OCI-LY7 (cell line): ENCODE measurements at regions not wholly inside any gene's neighbourhood (a gene's known extent, or its start where the extent isn't known, plus 50 kb on each side); places are given as distances from the start of the nearest gene placed in this dataset.

ENCODE experiments used
- BruUV-seq: library from RNA; stranded (reverse); fragments of 400-500 nt; replicated peaks from 2 replicates; lab custom pipeline; 2021; lab: Mats Ljungman, UMichigan
- CTCF ChIA-PET: fragments of 300-600 bp; sonication (Branson Sonifier 250); formaldehyde crosslinking; loops from one replicate; lab custom pipeline; 2022; ENCODE audit warnings: antibody characterized with exemption; ENCODE audit not compliant: unreplicated experiment; lab: Charles Lee
- POLR2A ChIA-PET: fragments of 300-600 bp; sonication (Branson Sonifier 250); formaldehyde crosslinking; loops from one replicate; lab custom pipeline; 2022; ENCODE audit warnings: antibody characterized with exemption; lab: Charles Lee
- DNase-seq: peaks from one replicate; pipeline ENCODE4 v3.0.0-alpha.2; 2015; ENCODE audit warnings: low spot score
- H2AFZ ChIP-seq: fragments of 200-600 bp; sonication (generic), shearing (Covaris generic); 2 replicates; pipeline ENCODE4 v1.6.1; 2014; ENCODE audit warnings: mild to moderate bottlenecking, antibody characterized with exemption, low read length, moderate library complexity
- H3K27ac ChIP-seq: fragments of 200-600 bp; sonication (generic); 2 replicates; pipeline ENCODE4 v1.5.1; 2014; ENCODE audit warnings: mixed run types, low read depth, mild to moderate bottlenecking, moderate library complexity, low read length, inconsistent platforms; ENCODE audit not compliant: poor library complexity, severe bottlenecking
- H3K36me3 ChIP-seq: fragments of 200-600 bp; sonication (generic); 2 replicates; pipeline ENCODE4 v1.6.1; 2014; ENCODE audit warnings: mild to moderate bottlenecking, antibody characterized with exemption, low read length, moderate library complexity, mixed read lengths; ENCODE audit not compliant: insufficient read depth
- H3K4me1 ChIP-seq: fragments of 200-600 bp; sonication (generic); 2 replicates; pipeline ENCODE4 v1.5.1; 2014; ENCODE audit warnings: mild to moderate bottlenecking, low read length; ENCODE audit not compliant: insufficient read depth, poor library complexity, severe bottlenecking
- H3K4me2 ChIP-seq: fragments of 200-600 bp; sonication (generic); 2 replicates; pipeline ENCODE4 v1.6.1; 2014; ENCODE audit warnings: mild to moderate bottlenecking, low read length
- H3K4me3 ChIP-seq: fragments of 200-600 bp; sonication (generic); 2 replicates; pipeline ENCODE4 v1.5.1; 2014; ENCODE audit warnings: mild to moderate bottlenecking, low read depth, low read length; ENCODE audit not compliant: poor library complexity, severe bottlenecking
- H3K79me2 ChIP-seq: fragments of 200-600 bp; sonication (generic); 2 replicates; pipeline ENCODE4 v1.6.1; 2016; ENCODE audit warnings: low read depth, mild to moderate bottlenecking, low read length, moderate library complexity, mixed read lengths; ENCODE audit not compliant: insufficient read depth
- H3K9me2 ChIP-seq: fragments of 200-600 bp; sonication (generic); 2 replicates; pipeline ENCODE4 v1.6.1; 2016; ENCODE audit warnings: mild to moderate bottlenecking, low read length, mixed read lengths; ENCODE audit not compliant: insufficient read depth
- H3K9me3 ChIP-seq: fragments of 200-600 bp; sonication (generic); 2 replicates; pipeline ENCODE4 v1.6.1; 2014; ENCODE audit warnings: mild to moderate bottlenecking, mixed run types, low read length, mixed read lengths
- H4K20me1 ChIP-seq: fragments of 200-600 bp; sonication (generic); 2 replicates; pipeline ENCODE4 v1.6.1; 2014; ENCODE audit warnings: mild to moderate bottlenecking, antibody characterized with exemption, low read length, moderate library complexity, mixed read lengths; ENCODE audit not compliant: insufficient read depth
- EZH2phosphoT487 ChIP-seq: fragments of 200-600 bp; sonication (generic); IDR thresholded peaks from 2 replicates; pipeline ENCODE4 v1.6.1; 2018; ENCODE audit warnings: low read depth, borderline replicate concordance, mild to moderate bottlenecking, mixed run types, antibody characterized with exemption, low read length, moderate library complexity, mixed read lengths
- intact Hi-C: fragments of 100-400 bp; cut with micrococcal nuclease; formaldehyde crosslinking; loops from one replicate; pipeline ENCODE4 v1.10.0; 2022; ENCODE audit not compliant: unreplicated experiment
- TF ChIP-seq, protein P1 (sequence below): fragments of 200-600 bp; sonication (generic); conservative IDR thresholded peaks from 2 replicates; pipeline ENCODE4 v1.5.1; 2014; ENCODE audit warnings: mild to moderate bottlenecking, antibody characterized with exemption, low read length, moderate library complexity, mixed read lengths

DNA sequence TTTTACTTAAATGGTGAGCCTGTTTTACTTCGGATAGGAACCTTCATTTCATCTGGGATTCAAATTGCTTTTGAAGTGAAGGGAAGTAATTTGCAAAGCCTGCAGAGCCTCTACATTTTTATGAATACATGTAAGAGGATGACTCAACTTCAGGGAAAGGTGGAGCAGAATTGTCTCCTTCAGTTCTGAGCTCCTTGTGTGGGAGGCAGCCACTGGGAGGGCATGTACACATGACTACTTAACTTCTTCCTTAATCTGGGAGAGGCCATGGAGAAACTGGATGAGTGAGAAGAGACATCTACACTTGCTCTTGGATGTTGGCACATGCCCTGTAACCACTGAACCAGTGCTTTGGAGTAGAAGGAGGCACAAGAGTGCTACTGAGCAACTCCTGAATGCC, 145.1 kb upstream of the NRSN1 start:
- Histone ChIP-seq H3K4me1 (no peaks in the 10 kb centered on the region), H3K4me2 (no peak overlapping the region), H3K27ac (no peak overlapping the region), H4K20me1 (no peaks in the 10 kb centered on the region), H3K36me3 (no peaks in the 10 kb centered on the region), H3K9me3 (no peaks in the 10 kb centered on the region), H3K4me3 (no peak overlapping the region), H3K79me2 (no peaks in the 10 kb centered on the region), H3K9me2 (no peaks in the 10 kb centered on the region), H2AFZ (no peak overlapping the region)
- POLR2A ChIA-PET, result no interaction called here
- no peak for DNase-seq
- CTCF ChIA-PET, result no interaction called here
- intact Hi-C loops, result no loop called here
- TF ChIP-seq EZH2phosphoT487, result no peak
- TF ChIP-seq, protein P1, sequence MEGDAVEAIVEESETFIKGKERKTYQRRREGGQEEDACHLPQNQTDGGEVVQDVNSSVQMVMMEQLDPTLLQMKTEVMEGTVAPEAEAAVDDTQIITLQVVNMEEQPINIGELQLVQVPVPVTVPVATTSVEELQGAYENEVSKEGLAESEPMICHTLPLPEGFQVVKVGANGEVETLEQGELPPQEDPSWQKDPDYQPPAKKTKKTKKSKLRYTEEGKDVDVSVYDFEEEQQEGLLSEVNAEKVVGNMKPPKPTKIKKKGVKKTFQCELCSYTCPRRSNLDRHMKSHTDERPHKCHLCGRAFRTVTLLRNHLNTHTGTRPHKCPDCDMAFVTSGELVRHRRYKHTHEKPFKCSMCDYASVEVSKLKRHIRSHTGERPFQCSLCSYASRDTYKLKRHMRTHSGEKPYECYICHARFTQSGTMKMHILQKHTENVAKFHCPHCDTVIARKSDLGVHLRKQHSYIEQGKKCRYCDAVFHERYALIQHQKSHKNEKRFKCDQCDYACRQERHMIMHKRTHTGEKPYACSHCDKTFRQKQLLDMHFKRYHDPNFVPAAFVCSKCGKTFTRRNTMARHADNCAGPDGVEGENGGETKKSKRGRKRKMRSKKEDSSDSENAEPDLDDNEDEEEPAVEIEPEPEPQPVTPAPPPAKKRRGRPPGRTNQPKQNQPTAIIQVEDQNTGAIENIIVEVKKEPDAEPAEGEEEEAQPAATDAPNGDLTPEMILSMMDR, result no peak
- BruUV-seq, result no TSS peak

DNA sequence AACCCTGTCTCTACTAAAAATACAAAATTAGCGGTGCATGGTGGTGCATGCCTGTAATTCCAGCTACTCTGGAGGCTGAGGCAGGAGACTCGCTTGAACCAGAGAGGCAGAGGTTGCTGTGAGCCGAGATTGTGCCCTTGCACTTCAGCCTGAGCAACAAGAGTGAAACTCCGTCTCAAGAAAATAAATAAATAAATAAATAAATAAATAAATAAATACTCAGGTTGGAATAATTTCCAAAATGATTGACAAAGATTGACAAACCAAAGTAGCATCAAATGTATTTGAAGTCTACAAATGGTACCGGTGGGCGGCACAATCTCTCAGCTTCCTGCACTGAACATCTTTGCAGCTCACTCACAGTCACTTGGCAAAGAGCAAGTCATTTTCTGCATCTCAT, 144.1 kb upstream of the NRSN1 start:
- TF ChIP-seq EZH2phosphoT487, result no peak
- TF ChIP-seq, protein P1, result no peak
- H3K4me1 ChIP-seq, result no peaks in the 10 kb centered on the region
- ChIA-PET CTCF (no interaction called here), POLR2A (no interaction called here)
- intact Hi-C loops, result no loop called here
- H3K4me2 ChIP-seq, result no peak overlapping the region
- DNase-seq, result no peak
- BruUV-seq, result no TSS peak
- no peak overlapping the region for H2AFZ ChIP-seq
- no peaks in the 10 kb centered on the region for H4K20me1 ChIP-seq
- H3K79me2 ChIP-seq, result no peaks in the 10 kb centered on the region
- H3K9me3 ChIP-seq, result no peaks in the 10 kb centered on the region
- no peaks in the 10 kb centered on the region for H3K36me3 ChIP-seq
- no peak overlapping the region for H3K4me3 ChIP-seq
- no peak overlapping the region for H3K27ac ChIP-seq
- H3K9me2 ChIP-seq, result no peaks in the 10 kb centered on the region

DNA sequence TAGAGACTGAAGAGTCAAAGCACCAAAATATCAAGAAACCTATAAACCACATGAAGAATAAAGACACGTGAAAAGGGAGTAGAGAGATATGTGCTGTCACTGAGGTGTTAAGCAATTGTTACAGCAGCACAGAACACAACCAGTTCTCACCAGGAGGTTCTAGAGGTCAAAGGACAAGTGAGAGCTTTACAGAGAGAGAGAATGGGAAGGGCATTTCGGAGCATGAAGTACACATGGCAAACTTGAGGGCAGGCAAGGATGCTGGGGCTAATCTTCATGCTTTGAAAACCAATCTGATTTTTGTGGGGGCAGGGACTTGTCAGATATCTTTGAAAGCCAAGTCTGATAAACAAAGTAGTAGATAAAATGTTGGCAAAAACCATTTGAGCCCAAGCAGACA, 142.3 kb upstream of the NRSN1 start:
- Histone ChIP-seq H3K36me3 (no peaks in the 10 kb centered on the region), H3K27ac (no peak overlapping the region), H3K4me1 (no peaks in the 10 kb centered on the region), H3K9me3 (no peaks in the 10 kb centered on the region), H3K4me3 (no peak overlapping the region), H3K4me2 (no peak overlapping the region), H2AFZ (no peak overlapping the region), H3K9me2 (no peaks in the 10 kb centered on the region), H4K20me1 (no peaks in the 10 kb centered on the region), H3K79me2 (no peaks in the 10 kb centered on the region)
- intact Hi-C loops, result no loop called here
- ChIA-PET CTCF (no interaction called here), POLR2A (no interaction called here)
- DNase-seq, result no peak
- TF ChIP-seq EZH2phosphoT487, result no peak
- TF ChIP-seq, protein P1, result no peak
- no TSS peak for BruUV-seq
